ENCODE measurements at regions not wholly inside any gene's neighbourhood (a gene's known extent, or its start where the extent isn't known, plus 50 kb on each side); places are given as distances from the start of the nearest gene placed in this dataset.
"Not testable (repeated sequence)": the region's sequence is repeated elsewhere in the genome, so short reads cannot be mapped to it uniquely, and the experiment has no call there.

DNA sequence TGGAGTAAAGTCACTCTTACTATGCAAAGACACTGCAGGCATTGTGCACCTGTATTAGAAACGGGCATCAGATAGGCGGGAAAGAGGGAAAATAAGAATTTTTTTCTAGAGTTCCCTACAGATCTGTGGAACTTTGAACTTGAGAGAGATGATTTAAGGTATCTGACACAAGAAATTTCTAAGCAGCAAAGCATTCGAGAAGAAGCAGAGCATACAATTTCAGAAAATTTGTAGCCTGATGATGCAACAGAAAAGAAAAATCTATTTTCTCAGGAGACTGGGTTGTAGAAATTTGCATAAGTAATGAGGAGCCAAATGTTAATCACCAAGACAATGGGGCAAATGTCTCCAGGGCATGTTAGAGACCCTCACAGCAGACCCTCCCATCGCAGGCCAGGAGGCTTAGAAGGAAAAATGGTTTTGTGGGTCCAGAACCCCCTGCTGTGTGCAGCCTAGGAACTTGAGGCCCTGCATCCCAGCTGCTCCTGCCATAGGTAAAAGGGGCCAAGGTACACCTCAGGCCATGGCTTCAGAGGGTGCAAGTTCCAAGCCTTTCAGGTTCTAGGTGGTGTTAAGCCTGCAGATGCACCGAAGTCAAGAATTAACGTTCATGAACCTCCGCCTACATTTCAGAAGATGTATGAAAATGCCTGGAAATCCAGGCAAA is 163.5 kb upstream of the GTF2H2 start:
- DNase-seq (ENCODE audit: low spot score) = peak; percentile 14
- not testable (repeated sequence) for H3K36me3 ChIP-seq (ENCODE audit: low read depth); H3K27me3 ChIP-seq (ENCODE audit: insufficient read depth, poor library complexity, severe bottlenecking); H3K27ac ChIP-seq (ENCODE audit: poor library complexity, severe bottlenecking); H3K9me3 ChIP-seq (ENCODE audit: severe bottlenecking); H3K4me1 ChIP-seq (ENCODE audit: insufficient read depth, poor library complexity, severe bottlenecking); H3K4me3 ChIP-seq (ENCODE audit: severe bottlenecking); ATAC-seq (ENCODE audit: low read depth)
